IPS DF 6.9 (cell line): ENCODE measurements at regions not wholly inside any gene's neighbourhood (a gene's known extent, or its start where the extent isn't known, plus 50 kb on each side); places are given as distances from the start of the nearest gene placed in this dataset.

ENCODE experiments used
- DNase-seq: peaks from one replicate; pipeline ENCODE4 v3.0.0-alpha.2; 2013; ENCODE audit warnings: low read depth, low spot score
- H3K27ac ChIP-seq: one replicate; pipeline ENCODE4 v1.5.1; 2013; ENCODE audit warnings: low read length, control low read depth
- H3K27me3 ChIP-seq: 2 replicates; pipeline ENCODE4 v1.6.1; 2013; ENCODE audit warnings: mild to moderate bottlenecking, low read length; ENCODE audit not compliant: control insufficient read depth, insufficient read depth
- H3K36me3 ChIP-seq: 2 replicates; pipeline ENCODE4 v1.6.1; 2013; ENCODE audit warnings: low read length; ENCODE audit not compliant: control insufficient read depth, insufficient read depth
- H3K4me1 ChIP-seq: 2 replicates; pipeline ENCODE4 v1.6.1; 2013; ENCODE audit warnings: low read length; ENCODE audit not compliant: control insufficient read depth, insufficient read depth
- H3K4me3 ChIP-seq: 2 replicates; pipeline ENCODE4 v1.5.1; 2013; ENCODE audit warnings: mild to moderate bottlenecking, low read length
- H3K9me3 ChIP-seq: 2 replicates; pipeline ENCODE4 v1.6.1; 2013; ENCODE audit warnings: low read length, inconsistent platforms; ENCODE audit not compliant: control insufficient read depth, insufficient read depth
- WGBS: extraction: QIAGEN DNeasy Blood & Tissue Kit; methylation state at CpG from one replicate; pipeline ENCODE4 v1.1.7; 2013; ENCODE audit warnings: mixed read lengths, missing lambda C conversion rate; ENCODE audit not compliant: insufficient read length, insufficient coverage; 5-methylcytosine and 5-hydroxymethylcytosine counted together

- no peak overlapping the region for H3K27ac ChIP-seq
- H3K36me3 ChIP-seq: no peaks in the 10 kb centered on the region
- no CpG with 5 or more reads among the region's 1 CpG for WGBS
- H3K4me1 ChIP-seq: no peaks in the 10 kb centered on the region
- no peak for DNase-seq
- no peak overlapping the region for H3K4me3 ChIP-seq
- H3K27me3 ChIP-seq: no peaks in the 10 kb centered on the region
- H3K9me3 ChIP-seq: no peaks in the 10 kb centered on the region
Measured at GRCh38 chr11:79535606-79536005, 94.8 kb upstream of the TENM4 start.

- no peak for DNase-seq
- no peak overlapping the region for H3K27ac ChIP-seq
- H3K9me3 ChIP-seq: no peaks in the 10 kb centered on the region
- no peaks in the 10 kb centered on the region for H3K27me3 ChIP-seq
- no peaks in the 10 kb centered on the region for H3K36me3 ChIP-seq
- H3K4me3 ChIP-seq: no peak overlapping the region
- H3K4me1 ChIP-seq: no peaks in the 10 kb centered on the region
Measured at GRCh38 chr11:79525257-79525656, 84.4 kb upstream of the TENM4 start.

DNA sequence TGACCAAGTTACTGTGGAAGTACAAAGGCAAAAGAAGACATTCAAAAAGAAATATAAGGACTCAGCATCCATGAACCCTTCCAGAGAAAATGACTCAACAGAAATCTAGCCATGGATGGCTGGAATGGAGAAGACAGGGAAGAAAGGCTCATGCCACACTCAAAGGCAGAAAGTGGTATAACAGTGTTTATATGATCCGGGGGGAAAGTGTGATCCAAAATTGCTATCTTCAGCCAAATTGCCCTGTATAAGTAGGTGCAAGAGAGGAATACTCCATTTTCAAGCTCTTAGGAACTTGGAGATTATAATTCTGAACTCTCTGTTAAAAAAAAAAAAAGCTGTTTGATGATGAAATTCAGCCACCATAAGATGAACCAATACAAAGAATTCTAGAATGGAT is 81.8 kb upstream of the TENM4 start:
- no CpG with 5 or more reads among the region's 1 CpG for WGBS

DNA sequence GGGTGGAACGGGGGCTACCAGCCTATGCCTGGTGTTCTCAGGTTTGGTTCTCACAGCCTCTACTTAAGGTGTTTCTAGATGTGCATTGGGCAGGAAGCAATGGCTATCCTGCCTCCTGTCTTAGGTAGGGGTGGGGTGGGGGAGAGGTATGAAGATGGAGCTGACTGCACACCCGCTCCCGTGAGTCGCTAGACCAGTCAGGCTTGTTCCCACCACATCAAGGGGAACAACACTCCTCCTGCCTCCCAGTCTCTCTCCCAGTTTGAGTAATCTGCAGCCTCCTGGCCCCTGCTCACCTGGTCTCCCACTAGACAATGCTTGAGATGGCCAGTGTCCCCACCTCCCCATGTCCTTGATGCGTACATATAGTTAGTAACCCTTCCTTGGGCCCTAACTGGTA is 79.3 kb upstream of the TENM4 start:
- Histone ChIP-seq H3K4me1 (no peaks in the 10 kb centered on the region), H3K36me3 (no peaks in the 10 kb centered on the region), H3K9me3 (no peaks in the 10 kb centered on the region), H3K27ac (no peak overlapping the region), H3K4me3 (no peak overlapping the region), H3K27me3 (no peaks in the 10 kb centered on the region)
- no CpG with 5 or more reads among the region's 5 CpGs for WGBS
- DNase-seq: no peak

More for the DNA sequence above, 81.8 kb upstream of the TENM4 start:
- no peaks in the 10 kb centered on the region for H3K36me3 ChIP-seq
- H3K9me3 ChIP-seq: no peaks in the 10 kb centered on the region
- H3K27me3 ChIP-seq: no peaks in the 10 kb centered on the region
- H3K27ac ChIP-seq: no peak overlapping the region
- H3K4me3 ChIP-seq: no peak overlapping the region
- DNase-seq: no peak
- no peaks in the 10 kb centered on the region for H3K4me1 ChIP-seq

GRCh38 chr11:79515781-79516180 is 75.0 kb upstream of the TENM4 start:
- no peak overlapping the region for H3K4me3 ChIP-seq
- H3K27ac ChIP-seq: no peak overlapping the region
- no peaks in the 10 kb centered on the region for H3K9me3 ChIP-seq
- no peak for DNase-seq
- no peaks in the 10 kb centered on the region for H3K27me3 ChIP-seq
- WGBS: no CpG with 5 or more reads among the region's 1 CpG
- H3K36me3 ChIP-seq: no peaks in the 10 kb centered on the region
- no peaks in the 10 kb centered on the region for H3K4me1 ChIP-seq

GRCh38 chr11:79514695-79515094 is 73.9 kb upstream of the TENM4 start:
- DNase-seq: no peak
- H3K27me3 ChIP-seq: no peaks in the 10 kb centered on the region
- H3K9me3 ChIP-seq: no peaks in the 10 kb centered on the region
- no peaks in the 10 kb centered on the region for H3K4me1 ChIP-seq
- H3K27ac ChIP-seq: no peak overlapping the region
- WGBS: no CpG with 5 or more reads among the region's 2 CpGs
- H3K4me3 ChIP-seq: no peak overlapping the region
- no peaks in the 10 kb centered on the region for H3K36me3 ChIP-seq

DNA sequence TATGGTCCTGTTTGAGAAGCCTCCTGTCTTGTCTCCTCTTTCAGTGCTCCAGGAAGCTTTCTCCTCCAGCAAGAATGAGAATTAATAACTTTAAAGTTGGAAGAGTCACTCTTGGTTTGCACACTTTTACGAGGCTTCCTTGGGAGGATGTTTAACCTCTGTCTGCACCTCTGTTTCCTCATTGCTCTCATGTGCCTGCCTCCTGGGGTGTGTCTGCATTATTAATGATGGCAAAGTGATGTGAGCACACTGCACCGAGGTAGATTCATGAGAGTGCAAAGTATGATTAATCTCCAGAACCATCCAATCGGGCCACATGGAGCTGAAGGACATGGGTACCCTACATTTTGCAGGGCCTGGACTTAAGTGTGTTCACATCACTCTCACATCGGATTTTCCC is 73.5 kb upstream of the TENM4 start:
- H3K36me3 ChIP-seq: no peaks in the 10 kb centered on the region
- no CpG with 5 or more reads among the region's 4 CpGs for WGBS
- DNase-seq: no peak
- no peaks in the 10 kb centered on the region for H3K9me3 ChIP-seq
- H3K27me3 ChIP-seq: no peaks in the 10 kb centered on the region
- no peaks in the 10 kb centered on the region for H3K4me1 ChIP-seq
- H3K27ac ChIP-seq: no peak overlapping the region
- no peak overlapping the region for H3K4me3 ChIP-seq

DNA sequence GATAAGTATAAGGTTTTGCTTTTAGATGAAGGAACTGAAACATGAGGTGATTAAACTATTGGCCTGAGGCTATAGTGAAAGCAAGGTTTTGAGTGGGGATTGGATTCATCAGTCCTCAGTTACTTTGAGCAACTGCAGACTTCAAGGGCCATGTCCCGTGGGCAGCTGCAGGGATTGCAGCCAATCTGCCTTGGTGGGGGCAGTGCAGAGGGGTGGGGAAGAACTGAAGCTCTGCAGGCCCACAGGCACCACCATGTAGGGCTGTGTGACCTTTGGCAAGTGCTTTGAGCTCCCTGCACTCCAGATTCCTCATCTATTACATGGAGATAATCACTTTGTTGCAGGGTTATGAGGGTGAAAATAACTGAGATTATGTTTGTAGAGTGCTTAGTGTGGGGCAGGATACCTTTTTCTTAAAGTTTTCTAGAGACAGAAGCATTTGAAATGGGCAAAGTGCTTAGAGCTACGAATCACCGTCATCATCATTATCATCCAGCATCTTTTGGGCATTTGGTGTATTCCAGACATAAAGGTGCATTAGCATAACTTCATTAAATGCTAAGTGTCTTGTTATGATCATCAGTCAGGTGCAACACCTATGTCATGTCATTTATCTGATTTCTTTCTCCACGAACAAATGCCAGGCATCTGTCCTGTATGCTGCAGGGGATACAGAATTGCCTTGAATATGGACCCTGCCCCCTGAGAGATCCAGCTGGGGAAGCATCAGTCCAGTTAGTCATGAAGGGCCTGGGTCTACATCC is 72.1 kb upstream of the TENM4 start:
- no peak for DNase-seq
- no peaks in the 10 kb centered on the region for H3K9me3 ChIP-seq
- H3K36me3 ChIP-seq: no peaks in the 10 kb centered on the region
- WGBS: no CpG with 5 or more reads among the region's 4 CpGs
- H3K4me3 ChIP-seq: no peak overlapping the region
- no peaks in the 10 kb centered on the region for H3K27me3 ChIP-seq
- H3K4me1 ChIP-seq: 0 out of 2 replicates have a peak, but pooled peaks cover 1% of the 10 kb centered on the region
- H3K27ac ChIP-seq: no peak overlapping the region

GRCh38 chr11:79510960-79511359 is 70.1 kb upstream of the TENM4 start:
- Histone ChIP-seq H3K36me3 (no peaks in the 10 kb centered on the region), H3K27me3 (no peaks in the 10 kb centered on the region), H3K4me1 (0 out of 2 replicates have a peak, but pooled peaks cover 1% of the 10 kb centered on the region), H3K27ac (no peak overlapping the region), H3K9me3 (no peaks in the 10 kb centered on the region), H3K4me3 (no peak overlapping the region)
- no CpG with 5 or more reads among the region's 9 CpGs for WGBS
- no peak for DNase-seq

- H3K27me3 ChIP-seq: no peaks in the 10 kb centered on the region
- 0 out of 2 replicates have a peak, but pooled peaks cover 1% of the 10 kb centered on the region for H3K4me1 ChIP-seq
- H3K4me3 ChIP-seq: no peak overlapping the region
- no peaks in the 10 kb centered on the region; the same call in 1 of the 2 replicates for H3K36me3 ChIP-seq
- WGBS: no CpG with 5 or more reads among the region's 3 CpGs
- H3K27ac ChIP-seq: no peak overlapping the region
- H3K9me3 ChIP-seq: no peaks in the 10 kb centered on the region
- no peak for DNase-seq
Measured at GRCh38 chr11:79508461-79508860, 67.6 kb upstream of the TENM4 start.

DNA sequence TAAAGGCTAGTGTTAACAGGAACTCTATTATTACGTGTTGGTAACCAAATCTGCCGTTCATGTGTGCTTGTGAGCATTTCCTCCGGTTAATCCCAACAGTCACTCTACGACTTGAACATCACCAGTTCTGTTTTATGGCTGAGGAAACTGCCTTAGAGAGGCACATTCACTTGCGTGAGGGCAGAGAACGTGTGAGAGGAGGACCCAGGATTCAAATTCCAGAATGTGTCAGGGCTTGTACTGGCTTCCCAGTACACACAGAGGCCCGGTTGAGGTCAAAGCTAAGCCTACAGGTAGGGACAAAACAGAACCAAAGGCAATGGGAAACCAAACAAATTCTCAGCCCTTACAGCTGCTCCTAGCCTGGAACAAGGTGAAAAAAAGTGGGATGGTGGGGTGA is 66.9 kb upstream of the TENM4 start:
- Histone ChIP-seq H3K27ac (no peak overlapping the region), H3K27me3 (no peaks in the 10 kb centered on the region), H3K36me3 (no peaks in the 10 kb centered on the region; the same call in 1 of the 2 replicates), H3K4me1 (peaks cover 1% of the 10 kb centered on the region; the same call in 1 of the 2 replicates), H3K9me3 (no peaks in the 10 kb centered on the region), H3K4me3 (no peak overlapping the region)
- DNase-seq: no peak
- no CpG with 5 or more reads among the region's 7 CpGs for WGBS
